ENCODE measurements at regions not wholly inside any gene's neighbourhood (a gene's known extent, or its start where the extent isn't known, plus 50 kb on each side); places are given as distances from the start of the nearest gene placed in this dataset.

GRCh38 chr20:60121903-60122302, 163.7 kb downstream of the CDH26 start:
- H3K36me3 ChIP-seq: peaks cover 20% of the 10 kb centered on the region

GRCh38 chr20:60122671-60123070, 164.4 kb downstream of the CDH26 start:
- TF ChIP-seq CTCF (IDR thresholded peaks at IDR 0.05): no peak
- H3K27ac ChIP-seq: no peak overlapping the region
- H3K27me3 ChIP-seq: no peaks in the 10 kb centered on the region
- peaks cover 0 to 8% of the 10 kb centered on the region in 2 experiments for H3K4me1 ChIP-seq (ENCODE audit: control insufficient read depth in 1 of 2, insufficient read depth in 1 of 2, low read depth in 1 of 2, low read length in 1 of 2)
- H3K36me3 ChIP-seq: peaks cover 20% of the 10 kb centered on the region
- no peak overlapping the region for H3K4me3 ChIP-seq (ENCODE audit: low read depth in 1 of 2, low read length in 1 of 2)
- H3K9me3 ChIP-seq: no peaks in the 10 kb centered on the region

More at GRCh38 chr20:60121903-60122302, 163.7 kb downstream of the CDH26 start:
- no peaks in the 10 kb centered on the region for H3K9me3 ChIP-seq
- peaks cover 7 to 15% of the 10 kb centered on the region in 2 experiments for H3K4me1 ChIP-seq (ENCODE audit: control insufficient read depth in 1 of 2, insufficient read depth in 1 of 2, low read depth in 1 of 2, low read length in 1 of 2)
- no peak for TF ChIP-seq CTCF (IDR thresholded peaks at IDR 0.05)
- H3K27me3 ChIP-seq: no peaks in the 10 kb centered on the region
- H3K27ac ChIP-seq: no peak overlapping the region
- H3K4me3 ChIP-seq (ENCODE audit: low read depth in 1 of 2, low read length in 1 of 2): no peak overlapping the region

GRCh38 chr20:60123096-60123495, 164.9 kb downstream of the CDH26 start:
- H3K4me1 ChIP-seq (ENCODE audit: control insufficient read depth in 1 of 2, insufficient read depth in 1 of 2, low read depth in 1 of 2, low read length in 1 of 2): peaks cover 0 to 3% of the 10 kb centered on the region in 2 experiments
- H3K36me3 ChIP-seq: peaks cover 20% of the 10 kb centered on the region
- no peaks in the 10 kb centered on the region for H3K27me3 ChIP-seq
- H3K9me3 ChIP-seq: no peaks in the 10 kb centered on the region
- H3K27ac ChIP-seq: no peak overlapping the region
- no peak overlapping the region for H3K4me3 ChIP-seq (ENCODE audit: low read depth in 1 of 2, low read length in 1 of 2)
- no peak for TF ChIP-seq CTCF (IDR thresholded peaks at IDR 0.05)

GRCh38 chr20:60123652-60124051, 165.4 kb downstream of the CDH26 start:
- TF ChIP-seq CTCF (IDR thresholded peaks at IDR 0.05): no peak
- Histone ChIP-seq H3K36me3 (peaks cover 20% of the 10 kb centered on the region), H3K4me3 (ENCODE audit: low read depth in 1 of 2, low read length in 1 of 2) (no peak overlapping the region), H3K9me3 (no peaks in the 10 kb centered on the region), H3K4me1 (ENCODE audit: control insufficient read depth in 1 of 2, insufficient read depth in 1 of 2, low read depth in 1 of 2, low read length in 1 of 2) (peaks cover 0 to 3% of the 10 kb centered on the region in 2 experiments), H3K27ac (no peak overlapping the region), H3K27me3 (no peaks in the 10 kb centered on the region)

- no peak overlapping the region for H3K27ac ChIP-seq
- H3K4me3 ChIP-seq (ENCODE audit: low read depth in 1 of 2, low read length in 1 of 2): no peak overlapping the region
- no peaks in the 10 kb centered on the region for H3K9me3 ChIP-seq
- H3K36me3 ChIP-seq: peaks cover 20% of the 10 kb centered on the region
- H3K4me1 ChIP-seq (ENCODE audit: control insufficient read depth in 1 of 2, insufficient read depth in 1 of 2, low read depth in 1 of 2, low read length in 1 of 2): peaks cover 9 to 15% of the 10 kb centered on the region in 2 experiments
- no peak for TF ChIP-seq CTCF (IDR thresholded peaks at IDR 0.05)
- H3K27me3 ChIP-seq: no peaks in the 10 kb centered on the region
These were observed 166.7 kb downstream of the CDH26 start for GRCh38 chr20:60124776-60125381.
